AG10803 (cell line): ENCODE measurements at regions not wholly inside any gene's neighbourhood (a gene's known extent, or its start where the extent isn't known, plus 50 kb on each side); places are given as distances from the start of the nearest gene placed in this dataset.

ENCODE experiments used
- DNase-seq: peaks from one replicate; pipeline ENCODE4 v3.0.0; 2010; ENCODE audit warnings: low read depth
- H3K4me3 ChIP-seq: 2 replicates; pipeline ENCODE4 v1.5.1; 2011; ENCODE audit warnings: mild to moderate bottlenecking, low read length, control low read depth
- TF ChIP-seq, protein P1 (sequence below): conservative IDR thresholded peaks from 2 replicates; pipeline ENCODE4 v1.5.1; 2011; ENCODE audit warnings: mild to moderate bottlenecking, low read length, control low read depth, inconsistent platforms

DNA sequence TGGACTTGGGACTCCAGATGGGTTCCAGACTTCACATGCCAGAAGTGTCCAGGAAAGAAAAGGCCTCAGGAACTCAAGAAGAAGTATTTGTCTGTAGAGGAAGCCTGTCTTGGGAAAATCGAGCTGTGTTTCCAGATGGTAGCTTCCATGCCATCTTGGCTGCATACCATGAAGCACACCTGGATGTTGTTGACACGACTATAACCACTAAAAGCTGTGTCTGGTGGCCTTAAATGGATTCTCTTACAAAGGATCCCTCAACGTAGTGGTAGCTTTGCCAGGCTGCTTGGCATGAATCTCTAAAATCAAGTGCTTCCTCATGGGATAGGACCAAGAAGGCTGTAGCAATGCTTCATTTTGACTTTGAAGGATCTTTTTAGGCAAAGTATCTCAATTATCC, 313.4 kb upstream of the BOD1L1 start:
- no peak for DNase-seq
- no peak overlapping the region for H3K4me3 ChIP-seq
- TF ChIP-seq, protein P1, sequence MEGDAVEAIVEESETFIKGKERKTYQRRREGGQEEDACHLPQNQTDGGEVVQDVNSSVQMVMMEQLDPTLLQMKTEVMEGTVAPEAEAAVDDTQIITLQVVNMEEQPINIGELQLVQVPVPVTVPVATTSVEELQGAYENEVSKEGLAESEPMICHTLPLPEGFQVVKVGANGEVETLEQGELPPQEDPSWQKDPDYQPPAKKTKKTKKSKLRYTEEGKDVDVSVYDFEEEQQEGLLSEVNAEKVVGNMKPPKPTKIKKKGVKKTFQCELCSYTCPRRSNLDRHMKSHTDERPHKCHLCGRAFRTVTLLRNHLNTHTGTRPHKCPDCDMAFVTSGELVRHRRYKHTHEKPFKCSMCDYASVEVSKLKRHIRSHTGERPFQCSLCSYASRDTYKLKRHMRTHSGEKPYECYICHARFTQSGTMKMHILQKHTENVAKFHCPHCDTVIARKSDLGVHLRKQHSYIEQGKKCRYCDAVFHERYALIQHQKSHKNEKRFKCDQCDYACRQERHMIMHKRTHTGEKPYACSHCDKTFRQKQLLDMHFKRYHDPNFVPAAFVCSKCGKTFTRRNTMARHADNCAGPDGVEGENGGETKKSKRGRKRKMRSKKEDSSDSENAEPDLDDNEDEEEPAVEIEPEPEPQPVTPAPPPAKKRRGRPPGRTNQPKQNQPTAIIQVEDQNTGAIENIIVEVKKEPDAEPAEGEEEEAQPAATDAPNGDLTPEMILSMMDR = no peak

DNA sequence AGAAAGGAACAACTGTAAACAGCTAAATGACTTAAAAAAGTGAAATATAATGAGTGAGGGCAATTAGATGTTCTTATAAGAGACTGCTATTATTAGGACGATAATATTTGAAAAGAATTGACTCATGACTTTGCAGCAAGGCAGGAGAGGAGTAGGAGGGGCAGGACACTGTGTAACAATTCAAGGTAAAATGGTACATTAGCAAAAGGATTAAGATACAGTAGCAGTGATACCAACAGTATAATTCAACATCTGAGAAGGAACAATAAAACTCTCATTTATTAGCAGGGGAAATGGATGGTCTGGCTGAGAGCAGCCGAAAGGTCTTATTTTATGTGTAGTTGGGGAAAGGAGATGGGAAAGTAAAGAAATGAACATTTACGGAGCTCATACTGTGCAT, 315.5 kb upstream of the BOD1L1 start:
- H3K4me3 ChIP-seq = no peak overlapping the region
- DNase-seq = no peak
- TF ChIP-seq, protein P1 = no peak

DNA sequence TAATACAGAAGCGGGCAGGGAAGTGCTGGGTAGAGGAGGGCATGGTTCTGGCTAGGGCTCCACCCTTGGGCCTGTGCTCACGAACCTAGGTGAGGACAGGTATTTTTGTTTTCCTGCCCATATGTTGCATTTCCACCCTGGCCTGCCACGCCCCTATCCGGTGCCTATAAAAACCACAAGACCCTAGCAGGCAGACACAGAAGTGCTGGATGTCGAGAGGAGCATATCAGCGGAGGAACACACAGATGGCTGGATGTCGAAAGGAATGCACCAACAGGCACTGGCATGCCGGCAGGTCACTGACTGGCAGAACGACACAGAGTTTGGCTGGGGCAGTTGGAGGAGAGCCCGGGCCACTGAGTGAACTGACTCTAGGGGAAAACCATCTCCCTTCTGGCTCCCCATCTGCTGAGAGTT, 316.6 kb upstream of the BOD1L1 start:
- no peak overlapping the region for H3K4me3 ChIP-seq
- DNase-seq = no peak
- TF ChIP-seq, protein P1 = no peak

DNA sequence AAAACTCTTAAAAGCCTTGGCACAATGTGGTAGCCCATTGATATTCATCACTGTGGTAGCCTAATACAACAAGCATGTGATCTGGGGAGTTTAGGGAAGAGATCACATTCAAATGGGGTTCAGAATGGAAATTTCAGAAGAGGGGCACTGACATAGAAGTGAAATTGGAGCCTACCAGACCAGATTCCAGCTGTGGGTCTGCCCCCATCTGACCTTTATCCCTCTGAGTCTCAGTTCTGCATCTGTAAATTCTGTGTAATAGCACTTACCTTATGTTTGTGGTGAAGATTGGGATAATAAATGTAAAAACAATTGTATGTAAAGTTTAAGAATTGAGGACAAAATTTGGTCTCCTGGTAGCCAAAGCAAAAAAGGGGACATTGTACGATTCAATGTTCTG, 320.4 kb upstream of the BOD1L1 start:
- TF ChIP-seq, protein P1 = no peak
- H3K4me3 ChIP-seq = no peak overlapping the region
- no peak for DNase-seq

DNA sequence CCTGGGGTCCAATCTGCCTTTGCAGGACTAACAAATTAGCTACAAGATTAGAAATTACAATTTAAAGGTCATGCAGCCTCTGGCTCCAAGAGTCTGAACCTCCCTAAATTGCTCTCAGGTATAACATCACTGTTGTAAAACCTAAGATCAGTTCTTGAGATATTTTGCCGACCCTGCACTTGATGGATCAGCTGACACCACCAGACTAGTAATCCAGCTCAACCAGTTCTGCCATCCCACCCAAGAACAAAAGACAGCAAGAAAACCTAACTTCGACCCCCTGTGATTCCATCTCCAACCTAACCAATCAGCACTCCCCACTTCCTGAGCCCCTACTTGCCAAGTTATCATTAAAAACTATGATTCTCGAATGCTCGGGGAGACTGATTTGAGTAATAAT, 323.0 kb upstream of the BOD1L1 start:
- TF ChIP-seq, protein P1 = no peak
- no peak overlapping the region for H3K4me3 ChIP-seq
- no peak for DNase-seq

DNA sequence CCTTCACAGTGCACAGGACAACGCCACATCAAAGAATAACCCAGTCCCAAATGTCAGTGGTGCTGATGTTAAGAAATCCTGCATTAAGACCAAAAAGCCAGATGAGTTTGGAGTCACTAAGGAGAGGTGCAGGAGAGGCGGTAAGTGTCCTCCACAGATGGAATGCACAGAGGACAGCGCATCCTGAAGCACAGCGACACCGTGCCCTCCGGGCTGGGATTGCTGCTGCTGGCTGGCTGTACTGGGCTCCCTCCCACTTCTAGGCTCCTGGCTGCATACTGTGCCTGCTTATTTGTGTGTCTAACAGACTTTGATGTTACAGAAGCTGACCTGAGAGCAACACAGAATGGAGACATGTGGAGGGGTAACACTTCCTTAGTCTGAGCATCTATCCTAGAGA, 325.6 kb upstream of the BOD1L1 start:
- no peak overlapping the region for H3K4me3 ChIP-seq
- TF ChIP-seq, protein P1 = no peak
- no peak for DNase-seq

DNA sequence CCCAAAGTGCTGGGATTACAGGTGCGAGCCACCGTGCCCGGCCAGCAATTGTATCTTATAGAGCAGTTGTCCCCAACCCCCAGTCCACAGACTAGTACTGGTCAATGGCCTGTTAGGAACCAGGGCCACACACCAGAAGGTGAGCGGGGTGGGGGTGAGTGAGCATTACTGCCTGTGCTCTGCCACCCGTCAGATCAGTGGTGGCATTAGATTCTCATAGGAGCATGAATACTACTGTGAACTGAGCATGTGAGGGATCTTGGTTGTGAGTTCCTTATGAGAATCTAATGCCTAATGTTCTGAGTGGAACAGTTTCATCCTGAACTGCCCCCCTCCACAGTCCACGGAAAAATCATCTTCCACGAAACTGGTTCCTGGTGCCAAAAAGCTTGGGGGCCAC, 328.0 kb upstream of the BOD1L1 start:
- no peak for DNase-seq
- TF ChIP-seq, protein P1 = no peak
- no peak overlapping the region for H3K4me3 ChIP-seq
